Hypothalamus (tissue), 51 donors: ENCODE measurements at regions not wholly inside any gene's neighbourhood (a gene's known extent, or its start where the extent isn't known, plus 50 kb on each side); places are given as distances from the start of the nearest gene placed in this dataset.
"Not testable (repeated sequence)": the region's sequence is repeated elsewhere in the genome, so short reads cannot be mapped to it uniquely, and the experiment has no call there.

Source experiments
- DNase-seq, 51 donors: peaks; one replicate each; lab custom pipeline; 2025; lab: John Stamatoyannopoulos, UW

GRCh38 chr7:92976931-92977330 is 140.6 kb upstream of the CDK6 start:
- no peak for DNase-seq

- DNase-seq = no peak
Measured at GRCh38 chr7:92973974-92974373, 137.6 kb upstream of the CDK6 start.

GRCh38 chr7:92973293-92973731 is 136.9 kb upstream of the CDK6 start:
- no peak for DNase-seq

DNA sequence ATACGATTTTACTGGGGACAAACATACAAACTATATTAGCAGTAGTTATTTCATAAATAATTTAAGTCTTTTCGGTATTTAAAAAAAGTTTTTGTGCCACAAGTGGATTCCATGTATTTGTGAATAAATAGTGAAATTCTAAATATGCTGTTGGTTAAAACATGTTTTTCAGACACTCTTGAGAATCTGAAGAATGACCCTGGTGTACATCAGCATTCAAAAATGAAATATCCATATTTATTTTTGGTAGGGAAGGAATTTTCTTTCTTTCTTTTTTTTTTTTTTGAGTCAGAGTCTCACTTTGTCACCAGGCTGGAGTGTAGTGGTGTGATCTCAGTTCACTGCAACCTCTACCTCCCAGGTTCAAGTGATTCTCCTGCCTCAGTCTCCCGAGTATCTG is 136.1 kb upstream of the CDK6 start:
- DNase-seq = no peak

- no peak for DNase-seq
Measured at GRCh38 chr7:92969061-92969460, 132.7 kb upstream of the CDK6 start.

DNA sequence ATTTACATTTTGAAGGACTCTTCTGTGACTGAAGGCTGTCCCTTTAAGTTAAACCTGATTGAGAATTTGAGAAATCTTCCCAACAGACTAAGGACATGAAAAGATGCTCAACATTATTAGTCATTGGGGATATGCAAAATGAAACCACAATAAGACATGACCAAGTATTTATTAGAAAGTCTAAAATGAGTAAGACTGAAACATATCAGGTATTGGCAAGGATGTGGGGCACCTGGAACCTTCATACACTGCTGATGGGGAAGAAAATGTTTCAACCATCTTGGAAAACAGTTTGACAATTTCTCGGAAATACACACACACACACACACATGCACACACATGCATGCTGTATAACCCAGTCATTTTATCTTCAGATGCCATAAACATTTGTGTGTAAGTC is 132.1 kb upstream of the CDK6 start:
- DNase-seq = no peak

- DNase-seq = no peak
Measured at GRCh38 chr7:92967238-92967637, 130.9 kb upstream of the CDK6 start.

DNA sequence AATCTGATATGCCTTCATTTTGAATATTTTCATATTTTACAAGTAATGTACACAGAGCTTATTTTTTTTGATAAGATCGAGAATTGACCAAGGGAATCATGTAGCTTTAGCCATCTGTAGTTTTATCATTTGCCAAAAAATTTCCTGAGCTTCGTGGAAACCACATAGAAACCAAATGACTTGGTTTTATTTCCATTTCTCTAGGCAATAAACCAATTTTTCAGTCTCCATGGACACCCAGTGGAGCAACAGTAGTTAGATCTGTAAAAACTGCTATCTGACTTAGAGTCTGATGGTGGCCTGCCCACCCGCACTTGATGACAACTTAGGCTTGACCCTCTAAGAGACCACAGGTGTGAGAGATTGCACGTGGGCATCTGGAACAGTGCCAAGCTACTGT is 127.8 kb upstream of the CDK6 start:
- DNase-seq = no peak

DNA sequence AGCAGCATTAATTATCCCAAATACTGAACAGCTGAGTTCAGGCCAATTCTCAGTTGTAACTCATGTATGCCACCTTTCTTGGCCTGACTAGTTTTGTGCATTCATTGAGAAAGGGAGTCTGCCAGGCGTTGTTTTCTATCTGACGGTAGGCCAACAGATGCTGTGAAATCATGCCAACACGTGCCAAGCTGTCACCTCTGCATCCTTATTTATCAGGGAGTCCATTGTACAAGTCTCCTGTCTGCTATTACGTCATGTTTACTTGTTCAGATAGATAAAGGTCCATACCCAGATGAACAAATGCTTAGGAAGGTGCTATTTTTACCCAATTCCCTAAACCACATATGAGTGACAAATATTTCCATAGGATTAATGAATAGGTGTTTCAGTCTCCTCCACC is 127.2 kb upstream of the CDK6 start:
- no peak for DNase-seq

- DNase-seq = no peak
Measured at GRCh38 chr7:92961961-92962360, 125.6 kb upstream of the CDK6 start.

- DNase-seq = no peak
Measured at GRCh38 chr7:92956575-92956974, 120.2 kb upstream of the CDK6 start.

DNA sequence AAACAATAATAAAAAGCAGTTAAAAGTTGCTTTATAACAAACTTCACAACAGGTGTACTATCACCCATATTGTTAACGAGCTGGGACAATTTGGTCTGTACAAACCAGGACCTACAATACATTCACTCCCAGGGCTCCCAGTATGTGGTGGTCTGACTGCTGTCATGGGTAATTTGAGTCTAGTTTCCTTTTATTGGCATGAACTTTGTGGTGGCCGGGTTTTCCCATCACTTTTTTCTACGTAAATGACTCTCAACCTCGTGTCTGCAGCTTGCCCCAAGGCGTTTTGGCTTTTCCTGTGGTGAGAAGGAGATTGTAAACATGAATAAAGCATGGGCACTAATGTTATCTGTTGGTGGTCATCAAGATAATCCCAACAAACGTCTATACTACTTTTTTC is 118.7 kb upstream of the CDK6 start:
- no peak for DNase-seq

- no peak for DNase-seq
Measured at GRCh38 chr7:92953657-92954056, 117.3 kb upstream of the CDK6 start.

- no peak for DNase-seq
Measured at GRCh38 chr7:92949748-92950147, 113.4 kb upstream of the CDK6 start.

DNA sequence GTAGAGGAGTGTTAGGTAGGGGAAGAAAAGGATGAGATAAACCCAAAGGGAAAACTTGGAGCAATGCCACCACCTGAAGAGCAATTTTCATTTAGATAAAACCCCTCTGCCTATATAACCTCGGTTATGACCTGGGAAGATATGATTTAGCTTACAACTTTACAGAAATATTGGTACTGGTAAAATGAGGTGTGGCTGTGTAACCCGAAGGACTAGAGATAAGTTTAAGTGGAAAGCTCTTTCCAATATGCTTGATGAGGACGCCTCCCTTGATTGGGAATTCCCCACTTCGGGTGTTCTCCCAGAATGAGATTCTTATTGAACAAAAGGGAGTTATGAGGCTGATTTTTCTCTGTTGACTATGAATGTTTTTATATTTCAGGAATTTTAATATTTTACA is 109.5 kb upstream of the CDK6 start:
- DNase-seq = no peak

- DNase-seq = no peak
Measured at GRCh38 chr7:92944633-92945032, 108.3 kb upstream of the CDK6 start.

DNA sequence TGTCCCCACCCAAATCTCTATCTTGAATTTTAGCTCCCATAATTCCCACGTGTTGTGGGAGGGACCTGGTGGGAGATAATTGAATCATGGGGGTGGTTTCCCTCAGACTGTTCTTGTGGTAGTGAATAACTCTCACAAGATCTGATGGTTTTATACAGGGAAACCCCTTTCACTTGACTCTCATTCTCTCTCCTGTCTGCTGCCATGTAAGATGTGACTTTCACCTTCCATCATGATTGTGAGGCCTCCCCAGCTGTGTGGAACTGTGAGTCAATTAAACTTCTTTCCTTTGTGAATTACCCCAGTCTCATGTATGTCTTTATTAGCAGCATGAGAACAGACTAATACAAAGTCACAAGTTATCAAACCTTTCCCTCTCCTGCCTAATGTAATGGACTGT is 106.3 kb upstream of the CDK6 start:
- not testable (repeated sequence) for DNase-seq

DNA sequence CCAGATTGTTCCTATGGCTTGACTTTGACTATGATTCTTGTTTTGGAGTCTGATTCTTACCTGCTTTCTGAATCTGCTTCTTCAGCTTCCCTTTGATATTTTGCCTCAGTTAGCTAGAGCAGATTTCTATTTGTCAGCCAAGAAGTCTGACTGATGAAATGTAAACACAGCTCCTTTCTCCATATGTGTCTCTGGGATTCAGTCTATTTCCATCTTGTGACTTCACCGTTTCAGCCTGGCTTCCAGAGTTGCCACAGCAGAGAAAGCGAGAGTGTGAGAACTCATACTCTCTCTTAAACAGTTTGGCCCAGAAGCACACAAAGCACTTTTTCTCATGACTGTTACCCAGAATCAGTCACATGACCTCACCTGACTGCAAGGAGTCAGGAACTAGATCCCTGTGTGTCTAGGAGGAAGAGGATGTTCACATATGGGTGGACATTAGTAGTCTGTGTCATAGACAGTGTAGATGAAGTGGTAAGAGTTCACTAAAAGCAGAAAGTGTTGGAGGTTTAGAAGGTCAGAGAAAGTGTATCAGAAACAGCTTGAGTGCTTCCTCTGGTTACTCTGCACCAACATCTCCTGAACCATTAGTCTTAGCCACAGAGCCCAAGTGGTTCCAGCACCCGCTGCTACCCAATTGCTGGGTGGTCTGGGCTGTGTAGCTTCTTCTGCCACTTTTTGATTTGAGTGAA is 103.4 kb upstream of the CDK6 start:
- no peak for DNase-seq

DNA sequence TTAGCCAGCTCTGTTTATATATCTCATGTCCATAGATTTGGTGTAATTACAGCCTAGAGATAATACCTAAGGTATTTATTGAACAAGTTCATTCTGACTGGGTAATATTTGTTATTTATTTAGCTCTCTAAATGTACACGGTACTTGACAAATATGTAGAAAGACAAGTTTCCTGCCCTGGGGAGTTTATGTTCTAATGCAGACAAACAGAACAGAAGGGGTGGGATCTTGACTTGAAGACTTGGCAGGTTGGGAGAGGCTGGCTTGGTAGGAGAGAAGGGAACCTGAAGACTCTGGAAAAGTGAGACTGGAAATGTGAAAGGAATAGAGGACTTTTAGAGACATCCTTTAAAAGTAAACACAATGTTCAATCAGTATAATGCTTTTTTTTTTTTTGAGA is 97.7 kb upstream of the CDK6 start:
- DNase-seq = no peak

GRCh38 chr7:92932450-92932849 is 96.1 kb upstream of the CDK6 start:
- DNase-seq = no peak

- DNase-seq = no peak
Measured at GRCh38 chr7:92930404-92930803, 94.0 kb upstream of the CDK6 start.

GRCh38 chr7:92926697-92927044 is 90.3 kb upstream of the CDK6 start:
- no peak for DNase-seq
